ENCODE measurements at regions not wholly inside any gene's neighbourhood (a gene's known extent, or its start where the extent isn't known, plus 50 kb on each side); places are given as distances from the start of the nearest gene placed in this dataset.

- Histone ChIP-seq H3K79me2 (ENCODE audit: insufficient read depth) (no peaks in the 10 kb centered on the region), H3K4me1 (ENCODE audit: insufficient read depth) (peaks cover 27% of the 10 kb centered on the region), H3K9me3 (ENCODE audit: low read depth) (no peaks in the 10 kb centered on the region), H3K9me2 (ENCODE audit: insufficient read depth) (no peaks in the 10 kb centered on the region), H3K27ac (no peak overlapping the region), H4K20me1 (ENCODE audit: insufficient read depth) (no peaks in the 10 kb centered on the region), H3K4me3 (no peak overlapping the region), H3F3A (ENCODE audit: insufficient read depth) (peaks cover 11% of the 10 kb centered on the region; the same call in 1 of the 2 replicates), H3K4me2 (ENCODE audit: unreplicated experiment) (no peak overlapping the region), H3K36me3 (ENCODE audit: low read depth) (no peaks in the 10 kb centered on the region), H3K9ac (peak overlapping the region; percentile 47; the same call in 1 of the 2 replicates), H2AFZ (no peak overlapping the region), H3K27me3 (replicated peaks; ENCODE audit: insufficient read depth) (no peaks in the 10 kb centered on the region)
- in situ Hi-C loops (cut with MboI) = loop anchor here (25.0 kb wide), 1 partner anchor 532 kb away; no protein-coding TSS in a partner anchor
- TF ChIP-seq EZH2 (IDR thresholded peaks at IDR 0.05; ENCODE audit: insufficient read depth, poor library complexity, severe bottlenecking) (no peak), EZH2phosphoT487 (IDR thresholded peaks at IDR 0.05; ENCODE audit: insufficient read depth, low read depth) (no peak)
- DNase-seq = peak; percentile 84
- 6 to 11% methylated on average over 16 to 18 of the region's 19 CpGs for WGBS, 2 experiments (ENCODE audit: low coverage in 1 of 2, low lambda C conversion rate in 2 of 2, missing lambda C conversion rate in 2 of 2)
Measured at GRCh38 chrX:39730662-39731329, 367.0 kb downstream of the BCOR start.

GRCh38 chrX:39731330-39731667 lies 366.5 kb downstream of the BCOR start:
- no peak overlapping the region for H3K4me3 ChIP-seq
- H3F3A ChIP-seq (ENCODE audit: insufficient read depth) = peaks cover 11% of the 10 kb centered on the region; the same call in 1 of the 2 replicates
- DNase-seq = no peak
- H2AFZ ChIP-seq = no peak overlapping the region
- H3K9me3 ChIP-seq (ENCODE audit: low read depth) = no peaks in the 10 kb centered on the region
- H3K79me2 ChIP-seq (ENCODE audit: insufficient read depth) = no peaks in the 10 kb centered on the region
- H3K4me2 ChIP-seq (ENCODE audit: unreplicated experiment) = no peak overlapping the region
- H4K20me1 ChIP-seq (ENCODE audit: insufficient read depth) = no peaks in the 10 kb centered on the region
- no peaks in the 10 kb centered on the region for H3K9me2 ChIP-seq (ENCODE audit: insufficient read depth)
- in situ Hi-C loops (cut with MboI) = loop anchor here (25.0 kb wide), 1 partner anchor 531 kb away; no protein-coding TSS in a partner anchor
- H3K27me3 ChIP-seq (replicated peaks; ENCODE audit: insufficient read depth) = no peaks in the 10 kb centered on the region
- H3K4me1 ChIP-seq (ENCODE audit: insufficient read depth) = peaks cover 27% of the 10 kb centered on the region
- H3K9ac ChIP-seq = peak overlapping the region; percentile 47; the same call in 1 of the 2 replicates
- H3K36me3 ChIP-seq (ENCODE audit: low read depth) = no peaks in the 10 kb centered on the region
- H3K27ac ChIP-seq = no peak overlapping the region
- TF ChIP-seq EZH2phosphoT487 (IDR thresholded peaks at IDR 0.05; ENCODE audit: insufficient read depth, low read depth) (no peak), EZH2 (IDR thresholded peaks at IDR 0.05; ENCODE audit: insufficient read depth, poor library complexity, severe bottlenecking) (no peak)
- WGBS, 2 experiments (ENCODE audit: low coverage in 1 of 2, low lambda C conversion rate in 2 of 2, missing lambda C conversion rate in 2 of 2) = 55 to 58% methylated on average over 6 of the region's 6 CpGs

GRCh38 chrX:39731735-39732134 lies 366.0 kb downstream of the BCOR start:
- Histone ChIP-seq H3K4me3 (no peak overlapping the region), H3K4me1 (ENCODE audit: insufficient read depth) (peaks cover 28% of the 10 kb centered on the region), H3K79me2 (ENCODE audit: insufficient read depth) (no peaks in the 10 kb centered on the region), H3K27ac (no peak overlapping the region), H3K36me3 (ENCODE audit: low read depth) (no peaks in the 10 kb centered on the region), H2AFZ (no peak overlapping the region), H3K9me3 (ENCODE audit: low read depth) (no peaks in the 10 kb centered on the region), H3K9me2 (ENCODE audit: insufficient read depth) (no peaks in the 10 kb centered on the region), H4K20me1 (ENCODE audit: insufficient read depth) (no peaks in the 10 kb centered on the region), H3K27me3 (replicated peaks; ENCODE audit: insufficient read depth) (no peaks in the 10 kb centered on the region), H3K9ac (no peak overlapping the region), H3K4me2 (ENCODE audit: unreplicated experiment) (no peak overlapping the region), H3F3A (ENCODE audit: insufficient read depth) (peaks cover 6% of the 10 kb centered on the region; the same call in 1 of the 2 replicates)
- 87% methylated on average over 3 to 4 of the region's 4 CpGs for WGBS, 2 experiments (ENCODE audit: low coverage in 1 of 2, low lambda C conversion rate in 2 of 2, missing lambda C conversion rate in 2 of 2)
- TF ChIP-seq EZH2phosphoT487 (IDR thresholded peaks at IDR 0.05; ENCODE audit: insufficient read depth, low read depth) (no peak), EZH2 (IDR thresholded peaks at IDR 0.05; ENCODE audit: insufficient read depth, poor library complexity, severe bottlenecking) (no peak)
- DNase-seq = no peak
- in situ Hi-C loops (cut with MboI) = loop anchor here (25.0 kb wide), 1 partner anchor 531 kb away; no protein-coding TSS in a partner anchor

GRCh38 chrX:39733745-39734144 lies 364.0 kb downstream of the BCOR start:
- TF ChIP-seq EZH2phosphoT487 (IDR thresholded peaks at IDR 0.05; ENCODE audit: insufficient read depth, low read depth) (no peak), EZH2 (IDR thresholded peaks at IDR 0.05; ENCODE audit: insufficient read depth, poor library complexity, severe bottlenecking) (no peak)
- H3K27me3 ChIP-seq (replicated peaks; ENCODE audit: insufficient read depth) = no peaks in the 10 kb centered on the region
- peaks cover 17% of the 10 kb centered on the region for H3K4me1 ChIP-seq (ENCODE audit: insufficient read depth)
- no peak overlapping the region for H3K27ac ChIP-seq
- no peaks in the 10 kb centered on the region for H3K9me2 ChIP-seq (ENCODE audit: insufficient read depth)
- no peaks in the 10 kb centered on the region for H3K79me2 ChIP-seq (ENCODE audit: insufficient read depth)
- no peaks in the 10 kb centered on the region for H3F3A ChIP-seq (ENCODE audit: insufficient read depth)
- H4K20me1 ChIP-seq (ENCODE audit: insufficient read depth) = no peaks in the 10 kb centered on the region
- H3K36me3 ChIP-seq (ENCODE audit: low read depth) = no peaks in the 10 kb centered on the region
- H3K4me3 ChIP-seq = no peak overlapping the region
- no peak overlapping the region for H3K4me2 ChIP-seq (ENCODE audit: unreplicated experiment)
- H3K9me3 ChIP-seq (ENCODE audit: low read depth) = no peaks in the 10 kb centered on the region
- in situ Hi-C loops (cut with MboI) = loop anchor here (25.0 kb wide), 1 partner anchor 529 kb away; no protein-coding TSS in a partner anchor
- no peak overlapping the region for H2AFZ ChIP-seq
- no peak overlapping the region for H3K9ac ChIP-seq
- DNase-seq = no peak
- WGBS, 2 experiments (ENCODE audit: low coverage in 1 of 2, low lambda C conversion rate in 2 of 2, missing lambda C conversion rate in 2 of 2) = 83 to 100% methylated on average over 1 of the region's 1 CpG
